ENCODE measurements at regions not wholly inside any gene's neighbourhood (a gene's known extent, or its start where the extent isn't known, plus 50 kb on each side); places are given as distances from the start of the nearest gene placed in this dataset.
"Not testable (repeated sequence)": the region's sequence is repeated elsewhere in the genome, so short reads cannot be mapped to it uniquely, and the experiment has no call there.

DNA sequence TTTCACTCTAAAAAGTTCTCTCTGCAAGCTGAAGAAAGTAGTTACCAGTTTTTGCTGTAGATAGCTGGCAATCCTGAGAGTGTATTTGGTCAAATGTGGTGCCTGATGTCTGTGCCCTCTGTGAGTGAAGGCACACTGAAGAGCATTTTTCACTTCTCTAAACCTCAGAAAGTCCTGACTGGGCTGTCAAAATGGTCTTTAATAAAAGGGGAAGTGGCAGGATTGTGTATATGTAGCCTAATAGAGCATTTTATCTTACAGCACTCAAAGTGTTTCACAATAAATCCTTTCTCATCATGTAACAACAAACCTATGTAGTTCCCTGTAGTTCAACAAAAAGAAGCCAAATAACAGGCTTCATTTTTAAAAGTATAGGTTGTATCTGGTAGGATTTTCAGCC is 1552.3 kb upstream of the SLC39A10 start:
- DNase-seq (ENCODE audit: low spot score), result no peak

DNA sequence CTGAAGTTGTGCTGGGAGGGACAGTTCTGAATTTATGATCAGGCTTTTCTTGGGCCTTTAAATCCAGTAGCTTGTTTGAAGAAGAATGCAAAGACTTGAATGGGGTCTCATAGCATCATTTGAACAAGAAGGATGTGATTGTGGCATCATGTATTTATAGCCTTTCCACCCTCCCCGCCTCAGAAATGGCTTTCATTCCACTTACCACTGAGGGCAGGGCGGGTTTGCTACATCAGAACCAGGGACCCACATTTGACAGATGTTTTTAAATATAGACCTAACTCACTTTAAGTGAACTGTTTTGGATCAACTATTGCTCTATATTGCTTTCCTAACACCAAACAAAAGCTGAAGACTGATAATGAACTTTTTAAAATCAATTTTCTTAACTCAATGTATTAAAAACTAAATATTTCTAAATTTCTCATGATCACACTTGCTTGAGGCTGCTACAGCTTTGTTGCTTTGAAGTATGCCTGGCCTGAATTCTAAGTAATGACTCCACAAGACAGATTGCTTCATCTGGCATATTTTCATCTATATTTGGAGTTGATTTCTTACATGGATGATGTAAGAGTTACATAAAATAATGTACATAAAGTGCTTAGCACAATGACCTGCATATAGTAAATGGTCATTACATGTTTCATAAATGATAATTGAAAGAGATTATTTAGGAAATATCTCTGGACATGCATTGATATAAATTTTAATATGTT is 1552.9 kb upstream of the SLC39A10 start:
- no peak for DNase-seq (ENCODE audit: low spot score)

DNA sequence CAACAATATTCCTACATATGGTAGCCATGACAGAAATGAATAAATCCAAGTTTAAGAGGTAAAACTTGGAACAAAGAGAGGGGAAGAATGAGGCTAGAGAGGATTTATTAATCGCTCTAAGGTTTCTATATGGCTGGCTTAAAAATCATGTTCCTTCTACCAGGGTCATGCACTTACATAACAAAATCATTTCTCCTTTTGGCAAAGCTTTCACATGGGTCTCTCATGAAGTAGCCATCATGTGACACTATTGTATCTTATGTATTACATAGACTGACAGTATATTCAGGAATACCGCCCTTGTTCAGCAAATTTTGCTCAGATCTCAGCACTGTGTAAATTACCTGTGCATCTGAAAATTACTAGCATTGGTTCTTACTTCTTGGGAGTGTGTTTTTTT is 1554.5 kb upstream of the SLC39A10 start:
- no peak for DNase-seq (ENCODE audit: low spot score)

DNA sequence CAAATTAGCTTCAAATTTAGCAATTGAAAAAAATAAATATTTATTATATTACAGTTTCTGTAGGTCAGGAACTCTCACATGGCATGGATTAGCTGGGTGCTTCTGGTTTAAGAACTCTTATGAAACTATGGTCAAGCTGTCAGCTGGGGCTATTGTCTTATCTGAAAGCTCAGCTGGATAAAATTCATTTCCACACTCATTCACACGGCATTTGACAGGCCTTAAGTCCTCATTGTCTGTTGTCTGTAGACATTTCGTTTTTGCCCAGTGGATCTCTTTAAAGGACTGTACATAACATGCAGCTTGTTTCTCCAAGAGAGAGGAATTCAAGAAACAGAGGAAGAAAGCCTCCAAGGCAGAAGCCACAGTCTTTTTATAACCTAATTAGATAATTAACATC is 1556.8 kb upstream of the SLC39A10 start:
- no peak for DNase-seq (ENCODE audit: low spot score)

DNA sequence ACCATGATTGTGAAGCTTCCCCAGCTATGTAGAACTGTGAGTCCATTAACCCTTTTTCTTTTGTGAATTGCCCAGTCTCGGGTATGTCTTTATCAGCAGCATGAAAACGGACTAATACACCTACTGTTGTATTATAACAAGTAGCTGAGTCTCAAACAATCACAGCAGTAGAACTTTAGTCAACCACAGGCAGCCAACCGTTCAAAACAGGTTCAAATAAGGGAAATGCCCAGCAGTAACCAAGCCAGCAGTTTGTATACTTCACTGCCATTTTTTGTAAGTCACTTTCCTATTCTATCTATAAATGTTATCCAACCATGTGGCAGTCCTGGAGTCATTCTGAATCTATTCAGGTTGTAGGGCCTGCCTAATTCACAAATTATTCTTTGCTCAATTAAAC is 1560.6 kb upstream of the SLC39A10 start:
- DNase-seq (ENCODE audit: low spot score), result no peak

DNA sequence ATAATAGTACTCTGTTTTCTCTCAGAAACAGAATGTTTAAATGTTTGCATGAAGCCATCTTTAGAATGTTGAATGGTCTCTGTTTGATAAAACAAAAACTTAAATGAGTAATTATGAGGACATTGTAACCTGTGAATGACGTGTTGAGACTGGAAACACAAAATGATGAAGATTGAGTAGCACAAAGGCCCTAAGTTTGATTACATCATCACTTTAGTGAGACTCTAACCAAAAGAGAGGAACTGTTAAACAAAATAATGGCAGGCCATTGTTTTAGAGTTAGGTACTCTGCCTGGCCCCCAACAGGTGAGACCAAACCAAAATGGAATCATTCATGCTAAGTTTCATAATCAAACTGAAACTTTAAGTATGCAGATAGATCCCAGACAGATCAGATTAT is 1561.7 kb upstream of the SLC39A10 start:
- no peak for DNase-seq (ENCODE audit: low spot score)

DNA sequence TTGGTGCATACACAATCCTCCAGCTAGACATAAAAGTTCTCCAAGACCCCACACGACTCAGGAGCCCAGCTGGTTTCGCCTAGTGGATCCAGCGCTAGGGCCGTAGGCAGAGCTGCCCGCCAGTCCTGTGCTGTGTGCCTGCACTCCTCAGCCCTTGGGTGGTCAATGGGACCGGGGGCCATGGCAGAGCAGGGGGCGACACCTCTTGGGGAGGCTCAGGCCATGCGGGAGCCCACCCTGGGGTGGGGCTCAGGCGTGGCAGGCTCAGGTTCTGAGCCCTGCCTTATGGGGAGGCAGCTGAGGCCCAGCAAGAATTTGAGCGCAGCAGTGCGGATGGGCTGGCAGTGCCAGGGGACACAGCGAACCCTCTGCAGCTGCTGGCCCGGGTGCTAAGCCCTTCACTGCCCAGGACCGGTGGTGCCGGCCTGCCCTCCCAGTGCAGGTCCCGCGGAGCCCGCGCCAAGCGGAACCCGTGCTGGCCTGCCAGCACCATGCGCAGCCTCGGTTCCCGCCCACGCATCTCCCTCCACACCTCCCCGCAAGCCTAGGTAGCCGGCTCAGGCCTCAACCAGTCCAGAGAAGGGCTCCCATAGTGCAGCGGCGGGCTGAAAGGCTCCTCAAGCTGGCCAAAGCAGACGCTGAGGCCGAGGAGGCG is 1566.6 kb upstream of the SLC39A10 start:
- no peak for DNase-seq (ENCODE audit: low spot score)

DNA sequence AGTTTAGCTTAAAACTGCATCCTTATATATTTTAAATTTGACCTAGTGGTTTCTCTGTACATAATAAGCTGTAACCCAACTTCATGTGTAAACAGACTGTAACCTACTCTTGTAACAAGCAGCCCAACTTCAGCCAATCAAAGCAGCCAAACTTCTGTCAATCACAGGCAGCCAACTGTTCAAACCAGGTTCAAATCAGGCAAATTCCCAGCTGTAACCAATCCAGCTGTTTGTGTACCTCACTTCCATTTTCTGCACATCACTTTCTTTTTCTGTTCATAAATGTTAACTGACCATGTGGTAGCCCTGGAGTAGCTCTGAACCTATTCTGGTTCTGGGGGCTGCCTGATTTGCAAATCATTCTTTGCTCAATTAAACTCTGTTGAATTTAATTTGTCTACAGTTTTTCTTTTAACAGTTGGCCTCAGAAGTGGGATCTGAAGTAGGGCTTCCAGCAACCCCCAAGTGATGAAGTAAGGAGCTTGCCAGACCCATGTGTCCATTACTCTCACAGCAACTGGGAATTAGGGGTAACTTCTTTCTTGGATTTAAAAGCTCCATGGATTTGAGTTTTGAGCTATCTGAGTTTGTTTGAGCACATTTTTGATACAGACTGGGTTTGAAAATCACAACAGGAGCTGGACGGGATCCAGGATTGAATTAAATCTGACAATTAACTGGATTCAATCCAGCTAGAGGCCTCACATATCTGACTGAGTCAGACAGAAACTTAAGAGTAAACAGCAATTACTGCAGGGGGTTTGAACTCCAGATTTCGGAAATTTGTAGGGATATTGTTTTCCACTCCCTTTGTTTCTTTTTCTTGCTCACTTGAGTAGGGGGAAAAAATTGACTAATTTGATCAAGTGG is 1569.7 kb upstream of the SLC39A10 start:
- DNase-seq (ENCODE audit: low spot score), result no peak

DNA sequence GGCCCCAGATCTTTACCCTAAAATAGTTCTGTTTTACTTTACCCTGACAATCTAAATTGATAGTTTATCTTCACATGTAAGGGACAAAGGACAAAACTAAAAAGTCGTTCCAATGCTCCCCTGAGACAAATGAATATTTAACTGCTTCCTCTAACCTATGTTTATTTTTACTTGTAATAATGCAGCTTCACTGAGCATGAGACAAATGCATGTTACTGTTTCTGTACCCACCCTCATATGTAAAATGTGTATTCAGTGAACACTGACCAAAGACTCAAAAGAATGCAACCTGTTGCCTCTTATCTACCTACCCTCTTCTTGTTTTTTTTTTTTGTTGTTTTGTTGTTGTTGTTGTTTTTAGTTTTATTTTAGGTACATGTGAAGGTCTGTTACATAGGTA is 1570.9 kb upstream of the SLC39A10 start:
- no peak for DNase-seq (ENCODE audit: low spot score)

DNA sequence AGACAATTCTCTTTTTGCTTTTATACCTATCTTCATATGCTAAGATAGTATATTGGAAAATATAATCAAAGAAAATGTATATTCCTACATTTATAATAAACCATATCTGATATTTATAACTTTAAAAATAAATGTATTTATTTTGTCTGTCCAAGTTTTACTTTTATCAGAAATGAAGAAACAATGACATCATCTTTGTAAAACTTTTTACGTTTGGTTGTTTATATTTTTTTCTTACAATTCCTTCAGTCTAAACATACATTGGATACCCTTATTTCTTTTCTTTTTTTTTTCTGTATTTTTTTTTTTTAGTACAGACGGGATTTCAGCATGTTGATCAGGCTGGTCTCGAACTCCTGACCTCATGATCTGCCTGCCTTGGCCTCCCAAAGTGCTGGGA is 1577.0 kb upstream of the SLC39A10 start:
- no peak for DNase-seq (ENCODE audit: low spot score)

DNA sequence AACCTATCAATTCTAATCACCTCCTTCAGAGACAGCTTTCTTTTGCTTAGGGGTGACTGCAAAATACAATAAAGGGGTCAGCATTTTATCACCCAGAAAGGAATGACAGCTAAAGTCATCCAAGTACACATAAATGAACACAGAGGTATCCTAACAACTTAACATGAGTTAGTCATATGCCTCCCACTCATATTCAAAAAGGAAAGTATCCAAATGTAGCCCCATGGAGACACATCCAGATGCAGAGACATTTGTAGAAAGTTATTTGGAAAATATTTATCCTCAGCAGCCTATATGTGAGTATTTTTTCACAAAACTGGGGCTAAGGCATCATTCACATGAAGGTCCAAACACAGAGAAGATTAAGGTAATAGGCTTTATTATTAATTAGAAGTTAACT is 1579.7 kb upstream of the SLC39A10 start:
- no peak for DNase-seq (ENCODE audit: low spot score)

DNA sequence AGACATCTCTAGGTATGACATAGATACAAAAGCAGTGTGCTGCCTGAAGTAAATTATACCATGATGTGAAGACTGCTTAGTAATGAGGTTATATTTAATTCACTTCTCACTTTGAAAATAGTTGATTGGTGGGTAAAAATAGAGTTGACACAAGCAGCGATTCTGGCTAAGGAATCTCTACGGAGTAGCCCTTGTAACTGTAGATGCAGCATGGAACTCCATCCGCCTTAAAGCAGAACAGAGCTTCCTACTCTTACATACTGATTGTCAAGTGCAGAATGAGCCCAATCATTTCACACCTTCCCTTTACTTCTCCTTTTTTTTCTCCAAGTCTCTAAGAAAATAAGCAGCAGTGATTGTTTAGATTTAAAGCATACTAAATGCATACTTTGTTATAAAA is 1594.6 kb upstream of the SLC39A10 start:
- no peak for DNase-seq (ENCODE audit: low spot score)

DNA sequence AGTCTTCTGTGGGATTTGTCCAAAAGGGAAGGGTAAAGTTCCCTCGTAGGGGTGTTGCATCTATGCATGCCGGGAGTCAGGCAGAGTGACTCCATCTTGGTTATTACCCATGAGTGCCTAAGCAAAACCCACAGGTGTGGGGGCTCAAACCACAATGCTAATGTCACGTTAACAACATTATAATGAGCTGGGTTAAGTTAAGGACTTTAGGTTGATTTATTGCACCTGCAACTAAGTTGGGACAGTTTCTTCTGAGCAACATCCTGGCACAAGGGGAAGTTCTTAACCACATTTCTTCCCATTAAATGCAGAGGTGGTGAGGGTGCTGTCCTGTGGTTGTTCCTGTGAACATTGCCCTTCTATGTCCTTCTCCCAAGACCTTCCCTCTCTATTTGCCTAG is 1596.8 kb upstream of the SLC39A10 start:
- no peak for DNase-seq (ENCODE audit: low spot score)

DNA sequence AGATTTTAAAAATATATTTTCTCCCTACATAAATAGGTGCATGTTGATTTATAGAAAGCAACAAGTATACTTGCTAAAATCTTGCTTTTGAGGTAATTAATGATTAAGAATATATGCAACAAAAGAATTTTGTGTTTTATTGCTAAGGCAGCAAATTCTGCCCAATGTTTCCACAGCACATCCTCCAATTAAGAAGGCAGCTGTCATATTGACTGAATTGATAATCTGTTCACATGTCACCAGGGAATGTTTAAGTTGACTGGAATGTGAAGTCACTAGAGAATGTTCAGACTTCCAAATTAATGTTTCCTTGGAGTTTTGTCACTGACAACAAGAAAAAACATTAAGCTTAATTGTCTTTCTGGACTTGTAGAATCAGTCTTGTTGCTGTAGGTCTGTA is 1602.7 kb upstream of the SLC39A10 start:
- DNase-seq (ENCODE audit: low spot score), result no peak

DNA sequence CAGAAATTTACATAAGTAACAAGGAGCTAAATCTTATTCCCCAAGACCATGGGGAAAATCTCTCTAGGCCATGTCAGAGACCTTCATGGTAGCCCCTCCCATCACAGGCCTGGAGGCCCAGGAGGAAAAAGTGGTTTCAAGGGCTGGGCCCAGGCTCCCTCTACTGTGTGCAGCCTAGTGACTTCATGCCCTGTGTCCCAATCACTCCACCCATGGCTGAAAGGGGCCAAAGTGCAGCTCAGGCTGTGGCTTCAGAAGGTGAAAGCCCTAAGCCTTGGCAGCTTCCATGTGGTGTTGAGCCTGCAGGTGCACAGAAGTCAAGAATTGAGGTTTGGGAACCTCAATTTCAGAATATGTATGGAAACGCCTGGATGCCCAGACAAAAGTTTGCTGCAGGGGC is 1612.7 kb upstream of the SLC39A10 start:
- no peak for DNase-seq (ENCODE audit: low spot score)

DNA sequence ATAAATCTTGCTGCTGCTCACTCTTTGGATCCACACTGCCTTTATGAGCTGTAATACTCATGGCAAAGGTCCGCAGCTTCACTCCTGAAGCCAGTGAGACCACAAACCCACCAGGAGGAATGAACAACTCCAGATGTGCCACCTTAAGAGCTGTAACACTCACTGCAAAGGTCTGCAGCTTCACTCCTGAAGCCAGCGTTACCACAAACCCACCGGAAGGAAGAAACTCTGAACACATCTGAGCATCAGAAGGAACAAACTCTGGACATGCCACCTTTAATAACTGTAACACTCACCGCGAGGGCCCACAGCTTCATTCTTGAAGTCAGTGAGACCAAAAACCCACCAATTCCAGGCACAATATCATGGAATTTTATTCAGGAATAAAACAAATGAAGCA is 1635.9 kb upstream of the SLC39A10 start:
- DNase-seq (ENCODE audit: low spot score), result not testable (repeated sequence)

DNA sequence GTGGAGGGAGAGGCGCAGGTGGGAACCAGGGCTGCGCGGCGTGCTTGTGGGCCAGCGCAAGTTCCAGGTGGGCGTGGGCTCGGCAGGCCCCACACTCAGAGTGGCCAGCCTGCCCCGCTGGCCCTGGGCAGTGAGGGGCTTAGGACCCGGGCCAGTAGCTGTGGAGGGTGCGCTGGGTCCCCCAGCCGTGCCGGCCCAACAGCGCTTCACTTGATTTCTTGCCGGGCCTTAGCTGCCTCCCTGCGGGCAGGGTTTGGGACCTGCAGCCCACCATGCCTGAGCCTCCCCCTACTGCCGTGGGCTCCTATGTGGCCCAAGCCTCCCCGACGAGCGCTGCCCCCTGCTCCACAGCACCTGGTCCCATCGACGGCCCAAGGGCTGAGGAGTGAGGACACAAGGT is 1636.9 kb upstream of the SLC39A10 start:
- no peak for DNase-seq (ENCODE audit: low spot score)

DNA sequence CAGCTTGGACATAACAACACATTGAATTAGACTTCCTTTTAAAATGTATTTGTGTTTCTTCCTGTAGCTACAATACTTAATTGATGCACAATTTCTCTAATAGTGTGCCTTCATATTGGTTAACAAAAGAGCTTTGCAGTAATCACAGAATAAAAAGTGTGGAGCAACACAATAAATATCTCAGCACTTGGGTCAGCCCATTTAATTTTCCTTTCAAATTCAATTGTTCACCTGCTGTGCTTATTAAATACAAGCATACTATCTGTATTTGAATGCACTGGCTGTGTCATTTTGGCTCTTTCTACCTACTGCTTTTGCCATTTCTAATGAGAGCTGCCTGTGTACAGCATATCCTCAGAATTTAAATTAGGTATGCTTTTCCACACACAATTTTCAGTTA is 1641.3 kb upstream of the SLC39A10 start:
- DNase-seq (ENCODE audit: low spot score), result no peak

DNA sequence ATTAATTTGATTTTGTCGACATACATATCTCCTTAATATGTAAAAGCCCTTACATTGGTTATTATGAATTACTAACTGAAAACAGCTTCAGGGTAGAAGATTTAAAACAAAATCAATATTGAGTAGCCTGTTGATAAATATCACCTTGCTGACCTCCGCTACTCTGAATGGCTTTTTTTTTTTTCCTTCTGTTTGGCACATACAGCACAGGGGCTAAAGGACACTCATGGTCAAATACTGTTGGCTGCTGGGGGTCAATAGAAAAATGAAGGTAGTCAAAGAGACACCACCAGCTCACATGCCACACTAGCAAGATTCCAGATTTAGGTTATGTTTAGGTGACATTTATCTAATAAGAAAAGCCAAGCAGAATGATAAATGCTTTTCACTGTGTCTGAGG is 1642.4 kb upstream of the SLC39A10 start:
- DNase-seq (ENCODE audit: low spot score), result no peak

DNA sequence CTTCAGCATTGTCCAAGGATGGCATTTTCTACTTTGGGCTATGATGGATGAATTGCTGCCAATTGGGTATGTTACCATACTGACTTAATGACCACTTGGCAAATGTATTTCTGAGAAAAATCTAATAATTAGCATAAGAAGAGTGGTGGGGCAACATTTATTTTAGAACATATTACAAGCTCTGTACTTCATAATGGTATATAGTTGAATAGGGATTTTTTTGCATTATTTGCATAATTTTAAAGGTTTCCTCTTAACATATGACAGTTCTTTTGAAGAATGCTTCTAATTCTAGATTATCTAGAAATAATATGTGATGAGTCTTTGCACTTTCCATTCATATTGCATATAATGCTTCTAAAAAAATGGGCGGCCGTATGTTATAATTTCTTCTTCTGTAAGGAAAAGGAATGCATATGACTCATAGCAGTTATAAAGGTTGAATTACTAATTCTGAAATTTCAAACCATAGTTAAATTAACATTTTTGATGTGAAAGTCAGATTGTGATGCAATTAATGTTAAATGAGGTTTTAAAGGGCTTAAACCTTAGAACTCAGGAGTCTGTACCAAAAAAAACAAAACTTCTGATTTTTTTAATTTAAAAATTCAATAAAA is 1652.3 kb upstream of the SLC39A10 start:
- no peak for DNase-seq (ENCODE audit: low spot score)

DNA sequence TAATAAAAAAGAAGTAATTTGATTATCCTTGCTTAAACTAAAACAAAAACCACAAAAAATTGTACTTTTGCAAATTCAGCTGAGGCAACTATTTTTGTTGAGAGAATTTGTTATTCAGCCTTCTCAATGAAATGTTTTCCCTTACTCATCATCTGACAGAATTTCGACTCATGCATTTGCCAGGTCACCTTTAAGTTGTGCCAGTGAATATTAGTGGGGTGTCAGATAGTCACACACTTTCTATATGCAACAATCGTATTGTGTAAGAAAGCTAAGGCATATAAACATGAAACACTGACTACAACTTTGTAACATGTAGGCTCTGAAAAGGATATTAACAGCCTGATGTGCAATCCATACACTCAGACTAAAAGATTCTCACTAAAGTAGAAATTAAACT is 1653.1 kb upstream of the SLC39A10 start:
- DNase-seq (ENCODE audit: low spot score), result no peak

DNA sequence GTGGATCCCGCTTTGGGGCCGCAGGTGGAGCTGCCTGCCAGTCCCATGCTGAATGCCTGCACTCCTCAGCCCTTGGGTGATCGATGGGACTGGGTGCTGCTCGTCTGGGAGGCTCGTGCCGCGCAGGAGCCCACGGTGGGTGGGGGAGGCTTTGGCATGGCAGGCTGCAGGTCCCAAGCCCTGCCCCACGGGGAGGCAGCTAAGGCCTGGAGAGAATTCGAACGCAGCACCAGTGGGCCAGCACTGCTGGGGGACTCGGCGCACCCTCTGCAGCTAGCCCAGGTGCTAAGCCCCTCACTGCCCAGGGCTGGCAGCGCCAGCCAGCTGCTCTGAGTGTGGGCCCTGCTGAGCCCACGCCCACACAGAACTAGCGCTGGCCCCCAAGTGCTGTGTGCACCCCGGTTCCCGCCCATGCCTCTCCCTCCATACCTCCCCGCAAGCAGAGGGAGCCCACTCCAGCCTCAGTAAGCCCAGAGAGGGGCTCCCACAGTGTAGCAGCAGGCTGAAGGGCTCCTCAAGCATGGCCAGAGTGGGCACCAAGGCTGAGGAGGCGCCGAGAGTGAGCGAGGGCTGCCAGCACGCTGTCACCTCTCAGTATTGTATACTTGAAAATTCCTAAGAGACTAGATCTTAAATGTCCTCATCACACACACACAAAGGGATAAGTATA is 1654.2 kb upstream of the SLC39A10 start:
- no peak for DNase-seq (ENCODE audit: low spot score)
